H1 (cell line): ENCODE measurements at regions not wholly inside any gene's neighbourhood (a gene's known extent, or its start where the extent isn't known, plus 50 kb on each side); places are given as distances from the start of the nearest gene placed in this dataset.

Source experiments
- CTCF ChIA-PET: fragments of 300-600 bp; sonication (Branson Sonifier 250); formaldehyde crosslinking; loops from one replicate; lab custom pipeline; 2021; ENCODE audit not compliant: partially characterized antibody; lab: Charles Lee
- POLR2A ChIA-PET: fragments of 300-600 bp; sonication (Branson Sonifier 250); formaldehyde crosslinking; loops from one replicate; lab custom pipeline; 2021; ENCODE audit warnings: inconsistent platforms; ENCODE audit not compliant: partially characterized antibody; lab: Charles Lee
- DNase-seq, 2 experiments: peaks; one replicate each; pipeline versions ENCODE4 v3.0.0 to v3.0.0-alpha.2; 2010 to 2022; ENCODE audit warnings: low spot score in 2 of 2, low read depth in 1 of 2, mixed read lengths in 1 of 2
- FAIRE-seq: peaks from 2 replicates; lab custom pipeline; 2011; peaks lifted over from hg19 to GRCh38; lab: Jason Lieb, UNC
- H2AFZ ChIP-seq: 2 replicates; pipeline ENCODE4 v1.8.1; 2012; ENCODE audit warnings: low read length, inconsistent platforms
- H2AK5ac ChIP-seq: 2 replicates; pipeline ENCODE4 v1.6.1; 2013; ENCODE audit warnings: low read depth, low read length
- H2BK120ac ChIP-seq: replicated peaks from 2 replicates; pipeline ENCODE3; 2013; ENCODE audit warnings: low read depth, low read length, inconsistent platforms
- H2BK12ac ChIP-seq: 2 replicates; pipeline ENCODE4 v1.6.1; 2013; ENCODE audit warnings: low read depth, low read length
- H2BK15ac ChIP-seq: 2 replicates; pipeline ENCODE4 v1.6.1; 2013; ENCODE audit warnings: low read length
- H2BK20ac ChIP-seq: 2 replicates; pipeline ENCODE4 v1.6.1; 2013; ENCODE audit warnings: low read length
- H2BK5ac ChIP-seq: 2 replicates; pipeline ENCODE4 v1.6.1; 2013; ENCODE audit warnings: low read depth, low read length
- H3K14ac ChIP-seq: 2 replicates; pipeline ENCODE4 v1.6.1; 2013; ENCODE audit warnings: inconsistent platforms; ENCODE audit not compliant: insufficient read length
- H3K18ac ChIP-seq: 2 replicates; pipeline ENCODE4 v1.6.1; 2013; ENCODE audit warnings: low read length; ENCODE audit errors: extremely low read depth
- H3K23ac ChIP-seq: 2 replicates; pipeline ENCODE4 v1.6.1; 2013; ENCODE audit warnings: inconsistent platforms; ENCODE audit not compliant: insufficient read length
- H3K23me2 ChIP-seq: 2 replicates; pipeline ENCODE4 v1.6.1; 2013; ENCODE audit warnings: low read depth, low read length
- H3K27ac ChIP-seq: 2 replicates; pipeline ENCODE4 v1.6.1; 2011; ENCODE audit warnings: low read depth, low read length, inconsistent platforms
- H3K27me3 ChIP-seq, 4 experiments: replicated peaks in 1 of 4; 1 replicate in 1 of 4; 2 replicates in 3 of 4; pipeline versions ENCODE4 v1.6.1 to v1.8.1; 2011 to 2013; ENCODE audit warnings: low read length in 3 of 4, mild to moderate bottlenecking in 3 of 4, inconsistent platforms in 2 of 4, mixed read lengths in 2 of 4, moderate library complexity in 1 of 4; ENCODE audit not compliant: control insufficient read depth in 3 of 4, insufficient read depth in 3 of 4; ENCODE audit errors: extremely low read depth in 1 of 4
- H3K36me3 ChIP-seq, 4 experiments: 2 replicates each; pipeline versions ENCODE4 v1.6.1 to v1.8.1; 2011 to 2013; ENCODE audit warnings: mild to moderate bottlenecking in 4 of 4, low read length in 3 of 4, moderate library complexity in 2 of 4, control low read depth in 1 of 4, inconsistent platforms in 1 of 4; ENCODE audit not compliant: insufficient read depth in 4 of 4, control insufficient read depth in 2 of 4
- H3K4ac ChIP-seq: replicated peaks from 2 replicates; pipeline ENCODE3; 2013; ENCODE audit warnings: low read length, low read depth, mixed read lengths, inconsistent platforms; ENCODE audit not compliant: insufficient read length
- H3K4me1 ChIP-seq, 4 experiments: replicated peaks in 1 of 4; 1 replicate in 1 of 4; 2 replicates in 3 of 4; pipeline versions ENCODE4 v1.6.1 to v1.8.1; 2011 to 2013; ENCODE audit warnings: low read length in 3 of 4, inconsistent platforms in 2 of 4, mixed read lengths in 1 of 4; ENCODE audit not compliant: insufficient read depth in 4 of 4, control insufficient read depth in 3 of 4
- H3K4me2 ChIP-seq, 2 experiments: 2 replicates each; pipeline versions ENCODE4 v1.6.1 to v1.8.1; 2011 to 2013; ENCODE audit warnings: low read depth in 2 of 2, low read length in 2 of 2, control low read depth in 1 of 2, inconsistent platforms in 1 of 2, mild to moderate bottlenecking in 1 of 2; ENCODE audit not compliant: insufficient read depth in 1 of 2
- H3K4me3 ChIP-seq, 4 experiments: fragments of 200-600, 300-600 bp in 1 of 4; sonication (generic), shearing (Covaris generic), sonication (Bioruptor Twin) in 1 of 4; 2 replicates each; pipeline versions ENCODE4 v1.5.1 to v1.8.1; 2011 to 2016; ENCODE audit warnings: low read length in 4 of 4, low read depth in 3 of 4, control low read depth in 2 of 4, inconsistent platforms in 2 of 4, mild to moderate bottlenecking in 2 of 4, mixed read lengths in 1 of 4, moderate library complexity in 1 of 4; ENCODE audit not compliant: insufficient read depth in 2 of 4; ENCODE audit errors: extremely low read depth in 1 of 4
- H3K56ac ChIP-seq: replicated peaks from 2 replicates; pipeline ENCODE3; 2013; ENCODE audit warnings: low read depth, mild to moderate bottlenecking, mixed read lengths, low read length, inconsistent platforms; ENCODE audit not compliant: insufficient read length
- H3K79me1 ChIP-seq: 2 replicates; pipeline ENCODE4 v1.6.1; 2013; ENCODE audit warnings: low read depth, low read length, control low read depth
- H3K79me2 ChIP-seq, 2 experiments: 2 replicates each; pipeline versions ENCODE4 v1.6.1 to v1.8.1; 2012 to 2013; ENCODE audit warnings: low read length in 2 of 2, mild to moderate bottlenecking in 2 of 2, inconsistent platforms in 1 of 2; ENCODE audit not compliant: insufficient read depth in 2 of 2, control insufficient read depth in 1 of 2
- H3K9ac ChIP-seq, 4 experiments: replicated peaks in 1 of 4; 1 replicate in 1 of 4; 2 replicates in 3 of 4; pipeline versions ENCODE4 v1.6.1 to v1.8.1; 2011 to 2013; ENCODE audit warnings: low read depth in 3 of 4, low read length in 3 of 4, control low read depth in 2 of 4, mild to moderate bottlenecking in 2 of 4, moderate library complexity in 2 of 4, inconsistent platforms in 1 of 4; ENCODE audit errors: extremely low read depth in 1 of 4
- H3K9me3 ChIP-seq, 2 experiments: 2 replicates each; pipeline versions ENCODE4 v1.6.1 to v1.8.1; 2012 to 2013; ENCODE audit warnings: mild to moderate bottlenecking in 2 of 2, moderate library complexity in 2 of 2, control low read depth in 1 of 2, inconsistent platforms in 1 of 2, low read depth in 1 of 2, low read length in 1 of 2, mixed read lengths in 1 of 2; ENCODE audit not compliant: insufficient read depth in 2 of 2
- H4K20me1 ChIP-seq, 2 experiments: replicated peaks in 1 of 2; 2 replicates each; pipeline versions ENCODE3 to v1.8.1; 2011 to 2013; ENCODE audit warnings: inconsistent platforms in 2 of 2, low read length in 2 of 2, mild to moderate bottlenecking in 1 of 2; ENCODE audit not compliant: insufficient read depth in 2 of 2, control insufficient read depth in 1 of 2
- H4K5ac ChIP-seq: 2 replicates; pipeline ENCODE4 v1.6.1; 2013; ENCODE audit warnings: low read length, low read depth, mixed read lengths, inconsistent platforms; ENCODE audit not compliant: insufficient read length
- H4K8ac ChIP-seq: 2 replicates; pipeline ENCODE4 v1.8.0; 2013; ENCODE audit warnings: mild to moderate bottlenecking, moderate library complexity, low read length, inconsistent platforms; ENCODE audit not compliant: insufficient read depth; ENCODE audit errors: extremely low read depth
- H4K91ac ChIP-seq: replicated peaks from 2 replicates; pipeline ENCODE3; 2013; ENCODE audit warnings: low read length, mixed read lengths, inconsistent platforms; ENCODE audit not compliant: insufficient read length
- BRCA1 ChIP-seq: IDR thresholded peaks from 2 replicates; pipeline ENCODE4 v1.6.1; 2012; ENCODE audit warnings: low read depth, low read length, improper control_type of control experiment
- CHD1 ChIP-seq: IDR thresholded peaks from 2 replicates; pipeline ENCODE4 v1.6.1; 2012; ENCODE audit warnings: low read depth, low read length, improper control_type of control experiment
- CTBP2 ChIP-seq: IDR thresholded peaks from 2 replicates; pipeline ENCODE4 v1.7.0; 2011; ENCODE audit warnings: borderline replicate concordance, mild to moderate bottlenecking, moderate library complexity, mixed read lengths, low read length; ENCODE audit not compliant: insufficient read depth, insufficient read length
- FOSL1 ChIP-seq: IDR thresholded peaks from 2 replicates; pipeline ENCODE4 v1.6.1; 2011; ENCODE audit warnings: mild to moderate bottlenecking, low read depth, low read length, moderate library complexity; ENCODE audit not compliant: insufficient read depth
- JUND ChIP-seq: IDR thresholded peaks from 2 replicates; pipeline ENCODE4 v1.6.1; 2011; ENCODE audit warnings: mild to moderate bottlenecking, improper control_type of control experiment, low read length
- POU5F1 ChIP-seq: IDR thresholded peaks from 2 replicates; pipeline ENCODE4 v1.6.1; 2011; ENCODE audit warnings: low read depth, mild to moderate bottlenecking, low read length, moderate library complexity
- RAD21 ChIP-seq, 2 experiments: IDR thresholded peaks in 1 of 2; conservative IDR thresholded peaks in 1 of 2; 2 replicates each; pipeline ENCODE4 v1.6.1; 2011; ENCODE audit warnings: low read depth in 2 of 2, low read length in 2 of 2, improper control_type of control experiment in 1 of 2, inconsistent platforms in 1 of 2, mild to moderate bottlenecking in 1 of 2, moderate library complexity in 1 of 2
- RBBP5 ChIP-seq: IDR thresholded peaks from 2 replicates; pipeline ENCODE4 v1.7.1; 2012; ENCODE audit warnings: low read depth, mild to moderate bottlenecking, inconsistent platforms, low read length, moderate library complexity, borderline replicate concordance
- RXRA ChIP-seq: IDR thresholded peaks from 2 replicates; pipeline ENCODE4 v1.6.1; 2011; ENCODE audit warnings: low read depth, mild to moderate bottlenecking, low read length, moderate library complexity; ENCODE audit not compliant: insufficient read depth
- SIRT6 ChIP-seq: IDR thresholded peaks from one replicate; pipeline ENCODE4 v1.7.1; 2012; ENCODE audit warnings: low read length, inconsistent platforms
- SP1 ChIP-seq: IDR thresholded peaks from 2 replicates; pipeline ENCODE4 v1.6.1; 2011; ENCODE audit warnings: low read depth, low read length
- SP2 ChIP-seq: IDR thresholded peaks from 2 replicates; pipeline ENCODE4 v1.6.1; 2012; ENCODE audit warnings: mild to moderate bottlenecking, low read length, inconsistent platforms
- TEAD4 ChIP-seq: IDR thresholded peaks from 2 replicates; pipeline ENCODE4 v1.6.1; 2012; ENCODE audit warnings: low read depth, low read length, inconsistent platforms, mixed read lengths
- WGBS, 2 experiments: shearing (Covaris generic) in 1 of 2; methylation state at CpG; one replicate each; pipeline versions ENCODE4 v1.1.6 to v1.1.7; 2013 to 2015; ENCODE audit warnings: low lambda C conversion rate in 2 of 2, mixed read lengths in 2 of 2, inconsistent platforms in 1 of 2, low coverage in 1 of 2, missing lambda C conversion rate in 1 of 2; ENCODE audit not compliant: insufficient replicate concordance in 2 of 2, insufficient coverage in 1 of 2, insufficient read length in 1 of 2; ENCODE audit errors: extremely low coverage in 1 of 2, missing lambda C conversion rate in 1 of 2; 5-methylcytosine and 5-hydroxymethylcytosine counted together

GRCh38 chr15:54941417-54941816, 255.3 kb downstream of the RSL24D1 start:
- TF ChIP-seq CHD1 (no peak), POU5F1 (no peak), RXRA (no peak), SP1 (no peak), RBBP5 (no peak), SIRT6 (no peak), FOSL1 (no peak), BRCA1 (no peak), SP2 (no peak), CTBP2 (no peak), JUND (no peak), RAD21 (IDR thresholded peaks at IDR 0.05 in 1 of 2, conservative IDR thresholded peaks at IDR 0.05 in 1 of 2; ENCODE audit: low read depth in 2 of 2, low read length in 2 of 2) (no peak), TEAD4 (no peak)
- TF ChIP-seq, all 59 proteins: peak for 0
- POLR2A ChIA-PET = no interaction called here
- Histone ChIP-seq H2BK20ac (no peak overlapping the region), H2AK5ac (no peak overlapping the region), H4K20me1 (no peaks in the 10 kb centered on the region), H2BK12ac (no peak overlapping the region), H3K36me3 (no peaks in the 10 kb centered on the region), H3K56ac (no peak overlapping the region), H2AFZ (no peak overlapping the region), H3K4me3 (no peak overlapping the region), H3K27me3 (no peaks in the 10 kb centered on the region), H3K18ac (no peak overlapping the region), H3K79me1 (no peaks in the 10 kb centered on the region), H2BK5ac (no peak overlapping the region), H3K4me2 (no peak overlapping the region), H3K79me2 (no peaks in the 10 kb centered on the region), H4K91ac (no peak overlapping the region), H4K5ac (no peak overlapping the region), H3K23me2 (no peaks in the 10 kb centered on the region), H3K14ac (no peak overlapping the region), H3K23ac (no peak overlapping the region), H3K4ac (no peak overlapping the region), H3K27ac (no peak overlapping the region), H3K9ac (no peak overlapping the region), H2BK120ac (no peak overlapping the region), H2BK15ac (no peak overlapping the region), H3K4me1 (no peaks in the 10 kb centered on the region), H3K9me3 (peaks cover 28 to 32% of the 10 kb centered on the region in 2 experiments), H4K8ac (no peak overlapping the region)
- 91% methylated on average over 3 of the region's 3 CpGs; no CpG with 5 or more reads in 1 of the 2 experiments for WGBS, 2 experiments
- CTCF ChIA-PET = interaction anchor here (0.7 kb wide), 1 partner anchor 207 kb away, joined by 3 read pairs; no protein-coding TSS in a partner anchor
- DNase-seq (no peak), FAIRE-seq (no peak)
